ENCODE measurements at regions not wholly inside any gene's neighbourhood (a gene's known extent, or its start where the extent isn't known, plus 50 kb on each side); places are given as distances from the start of the nearest gene placed in this dataset.
A peak's percentile ranks its signal among the peaks of the same experiment; 100 is the strongest.
"Not testable (repeated sequence)": the region's sequence is repeated elsewhere in the genome, so short reads cannot be mapped to it uniquely, and the experiment has no call there.

DNA sequence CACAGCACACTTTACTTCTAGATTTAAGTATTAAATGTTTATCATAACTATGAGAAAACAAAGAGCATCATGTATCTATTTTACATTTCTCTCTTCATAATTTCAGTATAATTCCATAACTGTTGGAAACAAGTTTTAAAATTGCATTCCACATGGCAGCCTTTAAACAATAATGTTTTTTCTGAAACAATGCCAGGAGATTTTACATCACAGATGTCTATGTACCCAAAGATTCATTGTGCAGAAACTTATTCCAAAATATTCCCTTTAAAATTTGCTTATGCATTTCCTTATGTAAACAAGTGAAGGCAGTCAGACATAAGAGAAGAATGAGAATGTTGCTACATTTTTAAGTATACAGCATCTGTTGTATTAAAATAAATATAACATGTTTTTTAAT lies 324.9 kb upstream of the COL8A1 start:
- no peak overlapping the region for H3K4ac ChIP-seq (ENCODE audit: low read length)
- no peaks in the 10 kb centered on the region for H3K36me3 ChIP-seq (replicated peaks in 1 of 2; ENCODE audit: control insufficient read depth in 2 of 2, insufficient read depth in 2 of 2, low read length in 2 of 2)
- H4K91ac ChIP-seq (ENCODE audit: low read depth, low read length, poor library complexity): no peak overlapping the region
- H3K4me3 ChIP-seq (ENCODE audit: low read length in 2 of 2): no peak overlapping the region
- H2BK15ac ChIP-seq (ENCODE audit: low read length): no peak overlapping the region
- no peak overlapping the region for H3K4me2 ChIP-seq (ENCODE audit: insufficient read depth, low read length, poor library complexity, severe bottlenecking)
- H2AK5ac ChIP-seq (ENCODE audit: low read depth, low read length): no peak overlapping the region
- H3K9ac ChIP-seq (ENCODE audit: low read depth, low read length, poor library complexity): no peak overlapping the region
- no peak for DNase-seq (ENCODE audit: low spot score)
- no peak overlapping the region for H3K18ac ChIP-seq (ENCODE audit: low read length)
- H3K23ac ChIP-seq (ENCODE audit: low read depth, low read length, poor library complexity): no peak overlapping the region
- no peaks in the 10 kb centered on the region for H3K27me3 ChIP-seq (ENCODE audit: control insufficient read depth in 3 of 3, insufficient read depth in 3 of 3, low read depth in 1 of 3, low read length in 3 of 3)
- no peak overlapping the region for H3K14ac ChIP-seq (ENCODE audit: low read length)
- H3K27ac ChIP-seq (replicated peaks; ENCODE audit: low read length): no peak overlapping the region
- H2BK5ac ChIP-seq (ENCODE audit: low read length): no peak overlapping the region
- no peaks in the 10 kb centered on the region for H3K79me1 ChIP-seq (ENCODE audit: low read depth, low read length)
- H4K8ac ChIP-seq (ENCODE audit: low read depth, low read length): no peak overlapping the region
- H3K4me1 ChIP-seq (ENCODE audit: control insufficient read depth in 2 of 2, insufficient read depth in 1 of 2, low read depth in 1 of 2, low read length in 2 of 2): no peaks in the 10 kb centered on the region
- H3K9me3 ChIP-seq (replicated peaks in 1 of 2; ENCODE audit: control insufficient read depth in 2 of 2, insufficient read depth in 1 of 2, low read depth in 1 of 2, low read length in 2 of 2): no peaks in the 10 kb centered on the region
- no peak overlapping the region for H2BK12ac ChIP-seq (ENCODE audit: low read length)
- H2BK120ac ChIP-seq (ENCODE audit: low read depth, low read length): no peak overlapping the region
- no peak overlapping the region for H2AFZ ChIP-seq (ENCODE audit: low read length)

DNA sequence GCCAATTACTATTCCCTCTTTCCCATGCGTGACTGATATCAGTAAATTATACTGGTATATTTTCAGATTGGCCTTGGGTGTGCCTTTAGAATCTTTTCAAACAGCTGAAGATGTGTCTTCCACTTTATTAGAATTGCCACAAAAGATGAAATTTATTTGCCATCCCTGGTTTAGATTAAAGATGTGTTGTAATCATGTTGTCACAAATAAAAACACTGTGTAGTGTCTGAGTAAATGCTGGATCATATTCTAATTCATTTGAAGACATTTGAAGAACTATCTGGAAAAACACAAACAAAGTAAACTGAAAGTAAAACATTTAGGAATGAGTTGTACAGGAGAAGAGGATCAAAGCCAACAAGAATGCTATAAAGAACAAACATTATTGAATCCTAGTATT lies 339.7 kb upstream of the COL8A1 start:
- Histone ChIP-seq H4K8ac (ENCODE audit: low read depth, low read length) (no peak overlapping the region), H2BK120ac (ENCODE audit: low read depth, low read length) (no peak overlapping the region), H3K79me1 (ENCODE audit: low read depth, low read length) (no peaks in the 10 kb centered on the region), H2BK5ac (ENCODE audit: low read length) (no peak overlapping the region), H3K9me3 (replicated peaks in 1 of 2; ENCODE audit: control insufficient read depth in 2 of 2, insufficient read depth in 1 of 2, low read depth in 1 of 2, low read length in 2 of 2) (no peaks in the 10 kb centered on the region), H3K18ac (ENCODE audit: low read length) (no peak overlapping the region), H3K27me3 (ENCODE audit: control insufficient read depth in 3 of 3, insufficient read depth in 3 of 3, low read depth in 1 of 3, low read length in 3 of 3) (no peaks in the 10 kb centered on the region), H3K23ac (ENCODE audit: low read depth, low read length, poor library complexity) (no peak overlapping the region), H4K91ac (ENCODE audit: low read depth, low read length, poor library complexity) (no peak overlapping the region), H3K4me1 (ENCODE audit: control insufficient read depth in 2 of 2, insufficient read depth in 1 of 2, low read depth in 1 of 2, low read length in 2 of 2) (peaks cover 1 to 5% of the 10 kb centered on the region in 2 donors), H3K4me3 (ENCODE audit: low read length in 2 of 2) (no peak overlapping the region), H3K27ac (replicated peaks; ENCODE audit: low read length) (no peak overlapping the region), H2BK12ac (ENCODE audit: low read length) (no peak overlapping the region), H3K4me2 (ENCODE audit: insufficient read depth, low read length, poor library complexity, severe bottlenecking) (no peak overlapping the region), H2BK15ac (ENCODE audit: low read length) (no peak overlapping the region), H3K36me3 (replicated peaks in 1 of 2; ENCODE audit: control insufficient read depth in 2 of 2, insufficient read depth in 2 of 2, low read length in 2 of 2) (no peaks in the 10 kb centered on the region), H2AFZ (ENCODE audit: low read length) (no peak overlapping the region), H3K14ac (ENCODE audit: low read length) (no peak overlapping the region), H2AK5ac (ENCODE audit: low read depth, low read length) (no peak overlapping the region), H3K4ac (ENCODE audit: low read length) (no peak overlapping the region), H3K9ac (ENCODE audit: low read depth, low read length, poor library complexity) (no peak overlapping the region)
- DNase-seq (ENCODE audit: low spot score): no peak
- no CpG with 5 or more reads among the region's 1 CpG for WGBS, 2 donors (ENCODE audit: extremely low coverage in 2 of 2, insufficient read length in 2 of 2, insufficient replicate concordance in 1 of 2)

DNA sequence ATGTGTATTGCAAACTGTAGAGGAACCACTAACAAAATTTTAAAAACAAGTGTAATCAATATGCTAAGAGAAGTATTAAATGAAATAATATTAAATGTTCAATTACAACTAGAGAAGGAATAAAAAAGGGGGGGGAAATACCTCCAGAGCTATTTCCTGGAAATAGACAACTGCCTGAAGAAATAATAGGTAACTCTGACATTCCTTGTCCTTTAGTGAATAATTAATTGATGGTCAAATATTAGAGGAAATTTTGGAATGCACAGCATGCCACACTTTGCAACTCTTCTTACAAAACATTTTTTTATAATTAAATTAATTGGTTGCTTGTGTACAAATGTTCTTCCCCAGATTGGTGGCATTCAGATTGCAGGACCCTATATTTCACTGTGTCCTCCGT lies 342.6 kb upstream of the COL8A1 start:
- no peak overlapping the region for H2BK15ac ChIP-seq (ENCODE audit: low read length)
- H3K79me1 ChIP-seq (ENCODE audit: low read depth, low read length): no peaks in the 10 kb centered on the region
- H3K23ac ChIP-seq (ENCODE audit: low read depth, low read length, poor library complexity): no peak overlapping the region
- H3K4me3 ChIP-seq (ENCODE audit: low read length in 2 of 2): no peak overlapping the region
- H3K27me3 ChIP-seq (ENCODE audit: control insufficient read depth in 3 of 3, insufficient read depth in 3 of 3, low read depth in 1 of 3, low read length in 3 of 3): no peaks in the 10 kb centered on the region
- no peak overlapping the region for H2BK5ac ChIP-seq (ENCODE audit: low read length)
- H2BK12ac ChIP-seq (ENCODE audit: low read length): no peak overlapping the region
- peaks cover 1 to 5% of the 10 kb centered on the region in 2 donors for H3K4me1 ChIP-seq (ENCODE audit: control insufficient read depth in 2 of 2, insufficient read depth in 1 of 2, low read depth in 1 of 2, low read length in 2 of 2)
- H3K27ac ChIP-seq (replicated peaks; ENCODE audit: low read length): no peak overlapping the region
- no peak overlapping the region for H3K4ac ChIP-seq (ENCODE audit: low read length)
- H3K36me3 ChIP-seq (replicated peaks in 1 of 2; ENCODE audit: control insufficient read depth in 2 of 2, insufficient read depth in 2 of 2, low read length in 2 of 2): no peaks in the 10 kb centered on the region
- no peak for DNase-seq (ENCODE audit: low spot score)
- WGBS, 2 donors (ENCODE audit: extremely low coverage in 2 of 2, insufficient read length in 2 of 2, insufficient replicate concordance in 1 of 2): no CpG with 5 or more reads among the region's 1 CpG
- no peak overlapping the region for H3K14ac ChIP-seq (ENCODE audit: low read length)
- H3K4me2 ChIP-seq (ENCODE audit: insufficient read depth, low read length, poor library complexity, severe bottlenecking): no peak overlapping the region
- no peak overlapping the region for H4K8ac ChIP-seq (ENCODE audit: low read depth, low read length)
- H2BK120ac ChIP-seq (ENCODE audit: low read depth, low read length): no peak overlapping the region
- H4K91ac ChIP-seq (ENCODE audit: low read depth, low read length, poor library complexity): no peak overlapping the region
- H2AFZ ChIP-seq (ENCODE audit: low read length): no peak overlapping the region
- no peaks in the 10 kb centered on the region for H3K9me3 ChIP-seq (replicated peaks in 1 of 2; ENCODE audit: control insufficient read depth in 2 of 2, insufficient read depth in 1 of 2, low read depth in 1 of 2, low read length in 2 of 2)
- no peak overlapping the region for H3K9ac ChIP-seq (ENCODE audit: low read depth, low read length, poor library complexity)
- no peak overlapping the region for H3K18ac ChIP-seq (ENCODE audit: low read length)
- H2AK5ac ChIP-seq (ENCODE audit: low read depth, low read length): no peak overlapping the region

DNA sequence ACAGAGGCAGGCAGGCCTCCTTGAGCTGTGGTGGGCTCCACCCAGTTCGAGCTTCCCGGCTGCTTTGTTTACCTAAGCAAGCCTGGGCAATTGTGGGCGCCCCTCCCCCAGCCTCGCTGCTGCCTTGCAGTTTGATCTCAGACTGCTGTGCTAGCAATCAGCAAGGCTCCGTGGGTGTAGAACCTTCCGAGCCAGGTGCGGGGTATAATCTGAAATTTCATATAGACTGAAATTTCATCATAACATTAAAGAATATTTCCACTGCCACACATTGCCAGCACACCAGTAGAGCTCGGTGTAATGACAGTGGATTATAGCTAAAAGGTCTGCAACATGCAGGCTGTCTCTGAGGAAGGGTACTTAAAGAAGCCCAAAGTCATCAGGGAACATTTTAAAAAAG lies 344.3 kb upstream of the COL8A1 start:
- peak; percentile 9 for DNase-seq (ENCODE audit: low spot score)
- H4K8ac ChIP-seq (ENCODE audit: low read depth, low read length); H3K18ac ChIP-seq (ENCODE audit: low read length); H2BK12ac ChIP-seq (ENCODE audit: low read length); H2BK15ac ChIP-seq (ENCODE audit: low read length); H3K4me1 ChIP-seq (ENCODE audit: control insufficient read depth in 2 of 2, insufficient read depth in 1 of 2, low read depth in 1 of 2, low read length in 2 of 2); H3K27me3 ChIP-seq (ENCODE audit: control insufficient read depth in 3 of 3, insufficient read depth in 3 of 3, low read depth in 1 of 3, low read length in 3 of 3); H3K23ac ChIP-seq (ENCODE audit: low read depth, low read length, poor library complexity); H3K14ac ChIP-seq (ENCODE audit: low read length); H2AK5ac ChIP-seq (ENCODE audit: low read depth, low read length); H2BK5ac ChIP-seq (ENCODE audit: low read length); H3K9me3 ChIP-seq (replicated peaks in 1 of 2; ENCODE audit: control insufficient read depth in 2 of 2, insufficient read depth in 1 of 2, low read depth in 1 of 2, low read length in 2 of 2); H3K4ac ChIP-seq (ENCODE audit: low read length); H3K79me1 ChIP-seq (ENCODE audit: low read depth, low read length); H4K91ac ChIP-seq (ENCODE audit: low read depth, low read length, poor library complexity); H3K36me3 ChIP-seq (replicated peaks in 1 of 2; ENCODE audit: control insufficient read depth in 2 of 2, insufficient read depth in 2 of 2, low read length in 2 of 2); H3K9ac ChIP-seq (ENCODE audit: low read depth, low read length, poor library complexity); H2BK120ac ChIP-seq (ENCODE audit: low read depth, low read length): not testable (repeated sequence)
- H3K4me2 ChIP-seq (ENCODE audit: insufficient read depth, low read length, poor library complexity, severe bottlenecking): peak overlapping the region; percentile 56
- peak overlapping the region; percentile 62 for H2AFZ ChIP-seq (ENCODE audit: low read length)
- H3K27ac ChIP-seq (replicated peaks; ENCODE audit: low read length): peak overlapping the region; percentile 66
- peak overlapping the region in 1 of 2 donors; percentile 12 for H3K4me3 ChIP-seq (ENCODE audit: low read length in 2 of 2)
- WGBS, 2 donors (ENCODE audit: extremely low coverage in 2 of 2, insufficient read length in 2 of 2, insufficient replicate concordance in 1 of 2): no CpG with 5 or more reads among the region's 8 CpGs
